Endothelial cell of umbilical vein (primary cell): ENCODE measurements at regions not wholly inside any gene's neighbourhood (a gene's known extent, or its start where the extent isn't known, plus 50 kb on each side); places are given as distances from the start of the nearest gene placed in this dataset.

ENCODE experiments used
- POLR2A ChIP-seq: IDR thresholded peaks from 2 replicates; pipeline ENCODE4 v1.6.1; 2012; ENCODE audit warnings: low read depth, mild to moderate bottlenecking, control low read depth, low read length
- TF ChIP-seq, protein P1 (sequence below), 2 donors: IDR thresholded peaks; 1 replicate in 1 of 2; 2 replicates in 1 of 2; pipeline ENCODE4 v1.5.1; 2011; ENCODE audit warnings: low read length in 2 of 2, mild to moderate bottlenecking in 2 of 2, moderate library complexity in 2 of 2, control low read depth in 1 of 2, inconsistent platforms in 1 of 2, low read depth in 1 of 2; ENCODE audit not compliant: insufficient read depth in 1 of 2; ENCODE audit errors: extremely low read depth in 1 of 2

DNA sequence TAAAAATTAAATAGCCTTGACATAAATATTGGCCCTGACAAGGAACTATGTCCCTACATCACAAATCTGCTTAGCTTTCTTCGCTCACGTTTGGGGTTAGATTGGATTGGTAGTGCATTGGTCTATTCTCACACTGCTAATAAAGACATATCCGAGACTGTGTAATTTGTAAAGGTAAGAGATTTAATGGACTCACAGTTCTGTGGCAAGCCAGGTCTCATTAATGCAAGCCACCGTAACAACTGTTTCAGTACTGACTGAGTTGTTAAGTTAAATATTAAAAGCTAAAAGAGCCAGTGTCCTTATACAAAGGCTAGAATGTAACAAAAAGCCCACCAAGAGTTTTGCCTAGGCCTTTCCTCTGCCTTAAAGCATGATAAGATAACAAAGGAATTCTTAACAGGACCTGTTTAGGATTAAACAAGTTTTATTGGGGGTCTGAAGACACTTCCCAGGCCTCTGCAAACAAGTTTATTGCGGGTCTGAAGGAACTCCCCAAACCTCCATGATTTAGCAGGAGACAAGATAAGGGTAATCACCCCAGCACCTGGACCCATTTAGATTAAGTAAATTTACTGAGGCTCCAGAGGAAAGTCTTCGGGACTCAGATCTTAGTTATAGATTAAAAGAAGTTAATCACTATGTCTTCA, 88.2 kb upstream of the PTGDR start:
- no peak for TF ChIP-seq POLR2A
- TF ChIP-seq, protein P1, sequence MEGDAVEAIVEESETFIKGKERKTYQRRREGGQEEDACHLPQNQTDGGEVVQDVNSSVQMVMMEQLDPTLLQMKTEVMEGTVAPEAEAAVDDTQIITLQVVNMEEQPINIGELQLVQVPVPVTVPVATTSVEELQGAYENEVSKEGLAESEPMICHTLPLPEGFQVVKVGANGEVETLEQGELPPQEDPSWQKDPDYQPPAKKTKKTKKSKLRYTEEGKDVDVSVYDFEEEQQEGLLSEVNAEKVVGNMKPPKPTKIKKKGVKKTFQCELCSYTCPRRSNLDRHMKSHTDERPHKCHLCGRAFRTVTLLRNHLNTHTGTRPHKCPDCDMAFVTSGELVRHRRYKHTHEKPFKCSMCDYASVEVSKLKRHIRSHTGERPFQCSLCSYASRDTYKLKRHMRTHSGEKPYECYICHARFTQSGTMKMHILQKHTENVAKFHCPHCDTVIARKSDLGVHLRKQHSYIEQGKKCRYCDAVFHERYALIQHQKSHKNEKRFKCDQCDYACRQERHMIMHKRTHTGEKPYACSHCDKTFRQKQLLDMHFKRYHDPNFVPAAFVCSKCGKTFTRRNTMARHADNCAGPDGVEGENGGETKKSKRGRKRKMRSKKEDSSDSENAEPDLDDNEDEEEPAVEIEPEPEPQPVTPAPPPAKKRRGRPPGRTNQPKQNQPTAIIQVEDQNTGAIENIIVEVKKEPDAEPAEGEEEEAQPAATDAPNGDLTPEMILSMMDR (IDR thresholded peaks at IDR 0.05; ENCODE audit: extremely low read depth in 1 of 2, insufficient read depth in 1 of 2, low read depth in 1 of 2, low read length in 2 of 2) = no peak
